HG03045 (cell line): ENCODE measurements at regions not wholly inside any gene's neighbourhood (a gene's known extent, or its start where the extent isn't known, plus 50 kb on each side); places are given as distances from the start of the nearest gene placed in this dataset.

ENCODE experiments used
- ATAC-seq: cut with Tn5 transposase; IDR thresholded peaks from one replicate; pipeline ENCODE4 v1.9.1; 2021; ENCODE audit warnings: mild to moderate bottlenecking, moderate library complexity; ENCODE audit not compliant: unreplicated experiment

DNA sequence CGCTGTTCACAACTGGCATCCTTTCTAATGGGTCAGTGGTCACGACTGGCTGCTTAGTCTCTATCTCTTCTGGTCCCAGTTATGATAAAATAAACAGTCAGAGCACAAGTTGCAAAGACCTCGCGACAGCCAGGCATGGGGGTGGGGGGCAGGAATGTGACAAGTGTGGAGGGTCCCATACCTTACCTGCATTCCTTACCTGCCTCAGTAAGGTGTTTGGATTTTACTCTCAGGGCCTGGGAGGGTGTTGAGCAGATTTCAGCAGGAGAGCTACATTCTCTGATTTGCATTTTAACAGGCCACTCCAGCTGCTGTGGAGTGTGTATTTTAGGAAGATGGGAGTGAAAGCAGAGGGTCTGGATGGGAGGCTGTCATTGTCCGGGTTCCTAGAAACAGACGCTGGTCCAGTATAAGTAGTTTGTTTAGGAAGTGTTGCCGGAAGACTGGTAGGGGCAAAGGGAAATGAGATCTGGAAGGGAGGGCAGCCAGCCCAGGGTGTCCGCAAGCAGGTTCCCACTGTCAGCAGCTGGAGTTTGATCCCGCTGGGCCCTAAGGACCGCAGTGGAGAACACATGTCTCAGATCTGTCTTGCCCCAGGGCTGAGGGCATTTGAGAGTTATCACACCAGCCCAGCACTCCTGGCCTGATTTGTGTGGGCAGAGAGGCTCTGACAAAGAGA lies 920.0 kb downstream of the UQCRFS1 start:
- ATAC-seq: no peak

DNA sequence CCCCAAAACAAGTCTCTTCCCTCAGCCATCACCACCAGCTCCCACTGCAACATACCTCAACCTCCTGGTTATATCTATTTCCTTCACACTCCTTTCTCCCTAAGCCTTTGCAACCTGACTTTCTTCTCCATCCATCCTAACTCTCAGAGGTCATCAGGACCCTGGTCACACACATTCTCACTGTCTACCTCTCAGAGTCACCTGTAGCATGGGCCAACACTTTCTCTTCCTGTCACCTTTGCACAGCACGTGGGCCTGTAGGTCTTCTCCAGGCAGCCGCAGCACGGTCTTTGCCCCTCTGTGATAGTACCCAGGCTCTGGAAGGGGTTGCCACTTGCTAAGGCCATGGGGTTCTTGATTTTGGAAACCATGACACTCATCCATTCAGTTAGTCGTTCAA lies 921.1 kb downstream of the UQCRFS1 start:
- ATAC-seq: no peak

DNA sequence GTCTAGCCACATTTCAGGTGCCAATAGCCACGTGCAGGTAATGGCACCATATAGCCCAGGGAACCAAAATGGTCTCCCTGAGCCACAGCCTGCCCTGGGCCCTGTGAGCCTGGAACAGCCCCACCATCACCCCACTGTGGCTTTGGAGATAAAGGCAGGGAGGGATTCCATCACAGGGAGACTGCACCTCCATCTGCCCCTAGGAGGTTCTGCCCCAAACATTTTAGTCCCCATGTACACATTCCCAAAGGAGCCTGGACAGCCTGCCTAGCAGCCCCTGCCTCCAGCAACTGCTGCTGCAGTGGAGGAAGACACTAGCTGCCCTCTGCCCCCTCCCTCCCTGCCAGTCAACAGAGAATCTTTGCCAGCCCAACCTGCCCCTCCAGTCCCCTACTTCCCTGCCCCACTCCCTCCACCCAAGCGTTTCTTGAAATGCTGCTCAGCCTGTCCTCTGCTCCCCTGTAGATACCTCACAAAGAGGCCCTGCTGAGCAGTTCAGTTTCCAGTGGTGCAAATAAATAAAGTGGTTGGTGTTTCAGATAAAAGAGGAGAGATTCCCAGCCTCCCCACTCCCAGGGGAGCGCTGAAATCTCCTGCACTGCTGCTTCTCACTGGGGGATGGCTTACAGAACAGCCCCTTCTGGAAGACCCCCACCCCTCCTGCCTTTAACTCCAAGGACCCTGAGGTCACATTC lies 921.8 kb downstream of the UQCRFS1 start:
- no peak for ATAC-seq

DNA sequence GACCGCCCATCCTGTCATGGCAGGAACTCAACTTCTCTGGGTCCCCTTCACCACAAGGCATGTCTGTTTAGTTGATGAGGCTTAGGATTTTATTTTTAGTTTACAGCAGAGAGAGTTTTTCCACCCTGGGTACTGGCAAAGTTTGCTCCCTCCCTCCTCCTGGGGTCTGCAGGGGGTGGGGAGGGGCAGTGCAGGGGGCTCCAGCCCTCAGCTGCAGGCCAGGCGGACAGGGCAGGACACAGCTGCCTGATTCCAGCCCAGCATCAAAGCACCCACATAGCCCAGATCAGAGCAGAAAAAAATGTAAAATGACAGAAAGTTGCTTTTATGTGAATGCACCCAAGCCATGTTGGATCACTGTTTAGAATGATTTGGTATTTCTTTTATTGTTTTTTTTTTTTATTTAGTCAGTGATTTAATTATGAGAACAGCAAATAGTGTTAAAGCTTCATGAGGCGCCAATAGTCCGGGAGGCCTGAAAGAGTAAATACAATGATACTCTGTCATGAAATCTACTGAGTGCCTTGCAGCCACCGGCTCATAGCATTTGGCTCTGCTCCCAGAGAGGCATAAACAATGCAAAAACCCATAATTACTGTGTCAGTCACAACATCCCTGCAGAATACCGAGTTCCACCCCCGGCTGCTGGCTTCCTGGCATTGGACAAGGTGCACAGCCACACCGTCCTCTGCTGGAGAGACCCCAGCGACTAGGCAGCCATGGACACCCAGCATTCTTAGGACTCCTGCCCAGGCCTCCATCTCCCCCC lies 923.5 kb downstream of the UQCRFS1 start:
- ATAC-seq: no peak

DNA sequence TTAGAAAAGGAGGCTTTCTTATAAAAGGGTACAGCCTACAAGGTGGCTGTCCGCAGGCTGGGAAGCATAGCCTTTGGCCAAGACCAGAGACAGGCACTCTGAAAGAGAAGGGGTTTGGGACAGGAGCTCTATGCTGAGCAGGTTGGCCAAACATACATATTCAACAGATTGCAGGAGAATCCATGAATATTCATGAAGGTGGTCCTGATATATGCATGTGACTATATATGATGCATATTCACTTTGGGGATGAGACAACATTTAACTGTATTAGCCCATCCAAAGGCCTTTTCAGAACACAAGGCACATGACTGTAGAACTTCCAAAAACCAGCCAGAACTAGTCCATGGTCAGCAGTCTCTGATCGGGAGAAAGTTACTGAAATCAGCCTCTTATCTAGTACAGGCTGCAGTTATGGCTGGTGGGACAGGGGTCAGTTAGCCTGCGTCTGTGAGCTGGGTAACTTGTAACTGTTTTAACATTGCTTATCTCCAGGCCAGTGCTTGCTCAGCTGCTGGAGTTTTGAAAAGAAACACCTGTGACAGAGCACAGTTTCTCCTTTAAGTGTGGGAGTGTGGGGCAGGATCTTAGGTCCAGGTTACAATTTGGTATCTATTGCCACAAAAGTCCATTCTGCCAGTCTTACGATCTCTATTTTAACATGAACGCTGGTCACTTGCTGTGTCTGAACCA lies 924.2 kb downstream of the UQCRFS1 start:
- no peak for ATAC-seq

DNA sequence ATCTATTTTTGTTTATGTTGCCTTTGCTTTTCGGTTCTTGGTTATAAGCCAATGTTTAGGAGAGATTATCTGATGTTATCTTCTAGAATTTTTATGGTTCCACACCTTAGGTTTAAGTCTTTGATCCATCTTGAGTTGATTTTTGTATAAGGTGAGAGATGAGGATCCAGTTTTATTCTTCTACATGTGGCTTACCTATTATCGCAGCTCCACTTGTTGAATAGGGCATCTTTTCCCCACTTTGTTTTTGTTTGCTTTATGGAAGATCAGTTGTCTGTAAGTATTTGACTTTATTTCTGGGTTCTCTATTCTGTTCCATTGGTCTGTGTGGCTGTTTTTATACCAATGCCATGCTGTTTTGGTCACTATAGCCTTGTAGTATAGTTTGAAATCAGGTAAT lies 927.0 kb downstream of the UQCRFS1 start:
- ATAC-seq: no peak

DNA sequence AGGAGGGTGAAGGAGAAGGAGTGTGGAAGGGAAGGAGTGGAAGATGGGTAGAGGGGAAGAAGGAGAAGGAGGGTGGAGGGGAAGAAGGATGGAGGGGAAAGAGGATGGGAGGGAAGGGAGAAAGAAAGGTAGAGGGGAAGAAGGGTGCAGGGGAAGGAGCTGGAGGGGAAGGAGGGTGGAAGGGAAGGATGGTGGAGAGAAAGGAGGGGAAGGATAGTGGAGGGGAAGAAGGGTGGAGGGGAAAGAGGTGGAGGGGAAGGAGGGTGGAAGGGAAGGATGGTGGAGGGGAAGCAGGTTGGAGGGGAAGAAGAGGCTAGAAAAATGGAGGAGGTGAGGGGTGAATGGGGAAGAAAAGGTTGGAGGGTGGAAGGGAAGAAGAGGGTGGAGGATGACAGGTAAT lies 927.9 kb downstream of the UQCRFS1 start:
- ATAC-seq: no peak

DNA sequence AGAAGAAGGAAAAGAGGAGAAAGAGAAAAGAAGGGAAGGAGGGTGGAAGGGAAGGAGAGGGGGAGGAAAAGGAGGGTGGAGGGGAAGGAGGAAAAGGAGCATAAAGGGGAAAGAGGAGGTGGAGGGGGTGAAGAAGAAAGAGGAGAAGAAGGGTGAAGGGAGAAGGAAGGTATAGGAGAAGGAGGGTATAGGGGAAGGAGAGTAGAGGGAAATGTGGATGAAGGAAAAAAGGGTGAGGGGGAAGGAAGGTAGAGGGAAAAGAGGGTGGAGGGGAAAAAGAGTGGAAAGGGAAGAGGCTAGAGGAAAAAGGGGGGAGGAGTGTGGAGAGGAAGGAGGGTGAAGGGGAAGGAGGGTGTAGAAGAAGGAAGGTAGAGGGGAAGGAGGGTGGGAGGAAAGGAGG lies 928.6 kb downstream of the UQCRFS1 start:
- ATAC-seq: no peak

DNA sequence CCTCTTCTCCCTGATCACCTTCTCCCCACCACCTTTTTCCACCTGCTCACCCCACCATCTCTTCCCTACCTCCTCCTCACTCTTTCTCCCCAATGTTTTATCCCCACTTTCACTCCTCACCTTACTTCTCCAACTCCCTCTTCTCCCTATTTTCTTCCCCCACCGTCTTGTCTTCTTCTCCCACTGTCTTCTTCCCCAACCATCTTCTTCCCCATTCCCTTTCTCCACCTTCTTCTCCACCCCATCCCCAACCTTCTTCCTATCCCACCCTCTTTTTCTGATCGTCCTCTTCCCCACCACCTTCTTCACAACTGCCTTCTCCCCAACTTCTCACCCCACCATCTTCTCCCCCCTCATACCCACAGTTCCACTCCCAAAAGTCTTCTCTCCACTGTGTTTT lies 929.4 kb downstream of the UQCRFS1 start:
- ATAC-seq: no peak

DNA sequence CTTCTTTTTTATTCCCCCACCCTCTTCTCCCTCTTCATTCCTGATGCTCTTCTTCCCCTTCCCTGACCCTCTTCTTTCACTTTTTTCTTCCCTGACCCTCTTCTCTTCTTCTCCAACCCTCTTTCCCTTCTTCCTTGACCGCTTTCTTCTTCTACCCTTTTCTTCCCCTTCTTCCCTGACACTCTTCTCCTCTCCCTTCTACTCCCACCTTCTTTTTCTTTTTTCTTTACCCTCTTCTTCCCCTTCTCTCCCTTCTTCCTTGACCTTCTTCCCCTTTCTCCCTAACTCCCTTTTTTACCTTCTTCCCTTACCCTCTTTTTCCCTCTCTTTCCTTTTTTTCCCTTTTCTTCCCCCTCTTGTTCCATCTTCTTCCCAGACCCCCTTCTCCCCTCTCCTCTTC lies 931.3 kb downstream of the UQCRFS1 start:
- no peak for ATAC-seq

DNA sequence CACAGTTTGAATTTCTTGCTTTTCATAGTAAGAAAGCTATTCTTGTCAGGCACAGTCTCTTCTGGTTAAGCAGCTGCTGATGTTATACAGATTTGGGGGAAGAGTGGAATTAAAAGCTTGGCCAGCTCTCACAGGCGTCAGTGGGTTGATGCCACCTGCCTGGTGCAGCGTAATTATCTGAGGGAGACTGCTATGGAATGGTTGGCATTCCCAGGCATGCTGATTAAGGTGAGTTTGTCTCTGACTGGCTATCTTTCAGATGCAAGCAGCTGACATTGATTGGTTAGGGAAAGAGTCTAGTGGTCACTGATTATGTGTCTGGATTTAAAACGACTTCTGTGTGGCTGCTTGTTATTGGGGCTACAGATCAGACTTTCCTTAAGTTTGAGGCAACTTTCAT lies 948.4 kb downstream of the UQCRFS1 start:
- ATAC-seq: no peak

DNA sequence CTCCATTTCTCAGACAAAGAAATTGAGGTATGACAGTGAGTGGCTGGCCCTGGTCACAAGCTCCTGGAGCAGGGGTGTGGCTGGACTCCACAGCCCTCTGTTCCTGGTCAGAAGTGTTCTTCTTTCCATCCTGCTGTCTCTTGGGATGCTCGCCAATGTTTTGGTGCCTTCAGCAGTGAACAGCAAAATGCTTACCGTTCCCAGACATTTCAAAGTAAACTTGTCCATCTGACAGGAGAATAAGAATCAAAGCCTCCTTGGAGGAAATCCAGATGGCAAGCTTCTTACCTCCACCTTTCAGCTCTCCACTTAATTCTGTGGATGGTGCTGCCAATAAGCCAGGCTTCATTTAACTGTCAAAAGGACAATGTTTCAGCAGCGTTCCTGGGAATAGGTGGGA lies 954.1 kb downstream of the UQCRFS1 start:
- no peak for ATAC-seq

DNA sequence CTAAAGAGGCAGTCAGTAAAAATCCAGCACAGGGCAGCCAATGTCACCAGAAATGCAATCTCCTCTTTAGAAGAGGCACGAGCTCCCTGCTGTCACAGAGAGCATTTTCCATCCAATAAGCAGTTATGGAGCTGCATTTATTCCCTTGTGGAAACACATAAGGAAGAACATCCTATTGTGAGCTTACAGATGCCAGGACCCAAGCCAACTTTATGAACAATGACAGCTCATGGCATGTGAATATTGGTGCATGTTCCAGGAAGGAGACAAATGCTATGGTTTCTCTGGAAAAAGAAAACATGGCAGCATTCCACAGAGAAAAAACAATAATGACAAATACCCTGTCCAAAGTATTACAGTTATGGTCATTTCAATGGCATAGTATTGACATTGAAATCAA lies 955.6 kb downstream of the UQCRFS1 start:
- ATAC-seq: no peak

DNA sequence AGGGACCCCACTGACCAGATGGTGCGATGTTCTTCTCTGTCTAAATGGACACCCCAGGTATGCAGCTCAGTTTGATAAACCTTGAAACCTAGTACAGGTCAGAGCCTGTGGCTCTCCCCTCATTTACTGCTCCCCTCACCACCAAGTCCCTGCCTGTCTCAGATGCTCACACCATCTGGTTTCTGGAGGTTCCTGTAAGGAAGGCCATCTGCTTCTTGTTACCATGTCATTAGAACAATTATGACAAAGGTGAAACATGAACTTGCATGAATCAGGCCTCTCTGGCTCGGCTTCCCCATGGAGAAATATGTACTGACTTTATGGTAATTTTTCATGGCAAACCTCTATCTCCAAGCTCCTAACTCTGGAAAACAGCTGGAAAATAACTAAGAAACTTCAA lies 965.7 kb downstream of the UQCRFS1 start:
- ATAC-seq: no peak

DNA sequence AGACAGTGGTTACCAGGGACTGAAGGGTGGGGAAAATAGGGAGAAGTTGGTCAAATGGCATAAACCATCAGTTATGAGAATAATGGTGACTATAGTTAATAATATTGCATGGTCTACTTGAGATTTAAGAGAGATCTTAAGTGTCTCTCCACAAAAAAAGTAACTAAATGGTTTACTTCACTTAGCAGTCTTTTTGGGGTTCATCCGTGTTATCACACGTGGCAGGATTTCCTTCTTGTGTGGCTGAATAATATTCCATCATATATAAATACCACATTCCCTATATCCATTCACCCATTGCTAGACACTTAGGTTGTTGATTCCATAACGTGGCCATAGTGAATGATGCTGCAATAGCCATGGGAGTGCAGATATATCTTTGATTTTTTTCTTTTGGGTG lies 967.0 kb downstream of the UQCRFS1 start:
- no peak for ATAC-seq

DNA sequence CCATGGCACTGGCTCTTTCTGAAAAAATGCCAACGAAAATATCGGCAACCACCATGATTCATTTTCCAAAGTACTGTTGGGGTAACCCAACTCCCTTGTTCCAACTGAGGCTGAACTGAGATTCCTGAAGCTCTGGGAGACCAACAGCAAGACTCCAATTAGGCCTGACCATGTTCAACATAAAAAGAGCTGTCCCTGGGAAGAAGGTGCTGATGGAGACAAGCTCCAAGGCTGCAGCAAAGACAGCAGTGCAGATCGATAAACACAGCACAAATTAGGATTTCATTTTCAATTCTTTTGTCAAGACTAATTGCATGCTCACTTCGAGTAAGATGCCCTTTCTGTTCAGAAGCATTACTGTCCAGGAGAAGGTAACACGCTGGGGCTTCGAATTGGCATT lies 968.0 kb downstream of the UQCRFS1 start:
- ATAC-seq: no peak

DNA sequence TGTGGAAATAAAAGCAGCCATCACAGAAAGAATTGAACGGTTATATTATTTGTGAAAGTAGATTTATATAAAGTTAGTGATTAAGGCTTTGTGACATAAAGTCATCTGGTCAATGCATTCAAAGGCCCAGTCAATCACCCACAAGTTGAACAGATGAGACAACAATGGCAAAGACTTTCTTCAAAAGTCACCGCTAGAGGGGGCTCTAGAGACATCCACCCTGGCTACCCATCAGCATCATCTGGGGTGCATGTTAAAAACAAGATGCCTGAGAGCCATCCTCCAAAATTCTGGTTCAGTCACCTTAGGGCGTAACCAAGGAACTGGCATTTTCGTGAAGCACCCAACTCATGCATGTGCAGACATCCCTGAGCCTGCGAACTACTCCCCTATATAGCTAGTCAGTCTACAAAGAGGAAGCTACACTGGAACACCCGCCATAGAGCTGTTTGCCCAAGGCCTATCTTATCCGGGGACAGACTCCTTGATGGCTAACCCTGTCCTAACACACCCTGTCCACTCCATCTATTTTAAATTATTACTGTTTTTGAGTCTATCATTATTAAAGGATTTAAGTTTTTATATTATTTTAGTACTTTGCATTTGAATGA lies 970.5 kb downstream of the UQCRFS1 start:
- ATAC-seq: no peak

DNA sequence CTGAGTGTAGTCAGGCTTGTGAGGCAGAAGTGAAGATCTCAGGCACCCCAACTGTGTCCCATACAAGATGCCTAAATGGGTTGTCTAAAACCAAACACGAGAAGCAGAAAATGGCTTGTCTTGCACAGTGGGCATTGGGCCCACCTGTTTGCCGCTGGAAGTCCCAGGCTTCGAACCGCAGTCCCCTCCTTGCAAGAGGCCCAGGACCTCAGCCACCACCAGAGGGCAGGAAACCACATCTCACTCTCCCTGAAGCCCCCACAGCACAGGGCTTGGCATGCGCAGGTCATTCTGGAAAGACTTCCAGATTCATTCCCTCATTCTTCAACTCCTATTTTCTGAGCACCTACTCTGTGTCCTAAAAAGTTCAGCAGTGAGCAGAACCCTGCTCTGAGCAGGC lies 973.7 kb downstream of the UQCRFS1 start:
- no peak for ATAC-seq

DNA sequence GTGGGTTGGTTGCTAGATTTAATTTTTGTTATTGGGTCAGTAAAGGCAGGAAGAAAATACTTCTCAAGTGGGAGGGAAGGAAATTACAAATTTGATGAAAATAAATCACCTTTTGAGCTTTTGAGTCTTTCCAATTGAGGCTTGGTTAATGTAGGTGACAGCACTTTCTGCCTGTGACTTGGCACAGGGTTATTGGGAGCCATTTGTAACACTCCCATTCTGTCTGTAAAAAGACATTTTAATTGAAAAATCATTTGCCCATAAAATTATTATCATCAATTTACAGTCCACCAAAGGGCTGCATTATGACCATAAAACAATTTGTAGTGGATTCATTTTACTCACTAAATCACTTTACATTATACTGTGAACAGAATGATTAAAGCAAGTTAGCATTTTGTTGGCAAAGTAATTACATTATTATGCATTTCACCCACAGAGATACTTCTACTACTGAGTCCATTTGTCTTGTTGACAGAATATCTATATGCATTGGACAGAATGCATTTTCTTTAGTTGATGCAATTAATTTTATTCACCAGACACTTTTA lies 974.6 kb downstream of the UQCRFS1 start:
- ATAC-seq: no peak

DNA sequence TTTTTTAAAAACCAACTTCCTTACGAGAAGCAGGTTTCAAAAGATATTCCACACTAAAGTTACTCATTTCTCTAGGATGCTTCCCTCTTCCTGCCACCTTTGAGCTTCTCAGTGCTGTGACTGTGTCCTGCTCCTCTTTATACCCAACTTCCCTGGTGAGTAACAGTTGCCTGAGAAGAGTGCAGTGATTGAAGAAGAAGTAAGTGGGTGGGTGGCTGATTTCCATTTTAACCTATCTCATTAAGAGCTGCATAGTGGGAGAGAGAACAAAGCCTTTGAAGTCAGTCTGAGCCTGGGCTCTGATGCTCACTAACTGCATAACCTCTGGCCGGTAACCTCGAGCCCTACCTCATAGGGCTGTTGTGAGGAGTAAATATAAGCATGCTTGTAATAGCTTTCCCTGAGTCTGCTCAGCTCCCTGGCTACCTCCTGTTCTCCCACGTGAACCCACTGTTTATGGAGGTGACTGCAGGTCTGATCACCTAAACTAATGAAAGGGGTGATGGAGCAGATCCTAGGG lies 977.3 kb downstream of the UQCRFS1 start:
- no peak for ATAC-seq

DNA sequence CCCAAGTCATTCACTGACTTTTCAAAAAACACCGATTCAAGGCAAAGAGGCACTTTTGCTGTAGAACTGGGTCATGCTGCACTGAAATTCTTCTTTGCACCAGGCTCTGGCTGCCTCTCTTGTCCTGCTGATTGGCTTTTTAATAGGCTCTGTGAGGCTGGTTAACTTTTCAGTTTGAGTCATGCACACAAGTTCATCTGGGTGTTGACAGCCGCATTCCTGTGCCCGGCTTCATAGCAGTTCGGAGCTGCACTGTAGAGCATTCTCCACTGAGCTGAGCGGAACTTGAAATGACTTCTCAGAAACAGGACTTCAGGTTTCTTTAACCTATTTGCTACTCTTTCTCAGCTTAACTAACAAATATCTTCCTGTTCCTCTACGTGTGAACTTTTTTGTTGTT lies 978.3 kb downstream of the UQCRFS1 start:
- no peak for ATAC-seq
